LoVo (cell line): ENCODE measurements at regions not wholly inside any gene's neighbourhood (a gene's known extent, or its start where the extent isn't known, plus 50 kb on each side); places are given as distances from the start of the nearest gene placed in this dataset.
"Not testable (repeated sequence)": the region's sequence is repeated elsewhere in the genome, so short reads cannot be mapped to it uniquely, and the experiment has no call there.

Source experiments
- DNase-seq: peaks from one replicate; pipeline ENCODE4 v3.0.0-alpha.2; 2016; ENCODE audit warnings: low spot score

DNA sequence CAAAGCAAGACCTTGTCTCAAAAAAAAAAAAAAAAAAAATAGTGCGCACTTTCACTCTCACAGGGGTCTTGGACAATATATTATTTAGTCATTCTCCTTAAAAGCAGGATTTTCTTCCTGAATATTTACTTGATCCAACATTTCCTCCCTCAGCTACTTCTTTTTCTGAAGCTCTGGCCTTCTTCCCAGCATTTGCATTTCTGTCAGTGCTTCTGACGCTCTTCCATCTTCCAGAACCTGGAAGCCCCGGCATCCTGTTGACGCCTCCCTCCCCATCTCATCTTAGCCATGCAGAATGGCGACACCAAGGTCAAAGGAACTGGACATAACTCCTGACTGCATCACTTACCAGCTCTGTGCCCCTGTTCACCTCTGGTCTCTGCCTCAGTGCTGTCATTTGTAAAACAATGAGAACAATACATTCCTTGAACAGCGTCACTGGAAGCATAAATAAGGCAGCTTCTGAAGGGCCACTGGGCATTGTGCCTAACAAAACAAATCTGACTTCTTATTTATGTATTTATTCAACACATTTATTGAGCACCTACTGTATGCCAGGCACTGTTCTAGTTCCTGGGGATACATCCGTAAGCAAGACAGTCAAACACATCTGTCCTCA, 90.9 kb upstream of the MDM1 start:
- DNase-seq = no peak

DNA sequence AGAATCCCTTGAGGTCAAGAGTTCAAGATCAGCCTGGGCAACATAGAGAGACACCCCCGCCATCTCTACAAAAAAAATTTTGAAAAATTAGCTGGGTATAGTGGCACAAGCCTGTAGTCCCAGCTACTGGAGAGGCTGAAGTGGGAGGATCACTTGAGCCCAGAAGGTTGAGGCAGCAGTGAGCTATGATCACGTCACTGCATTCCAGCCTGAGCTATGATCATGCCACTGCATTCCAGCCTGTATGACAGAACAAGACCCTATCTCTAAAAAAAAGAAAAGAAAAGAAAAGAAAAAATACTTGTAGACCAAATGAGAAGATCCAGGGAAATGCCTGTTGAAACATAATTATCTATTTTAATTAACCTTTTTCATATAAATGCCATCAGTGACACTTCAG, 93.8 kb upstream of the MDM1 start:
- no peak for DNase-seq

DNA sequence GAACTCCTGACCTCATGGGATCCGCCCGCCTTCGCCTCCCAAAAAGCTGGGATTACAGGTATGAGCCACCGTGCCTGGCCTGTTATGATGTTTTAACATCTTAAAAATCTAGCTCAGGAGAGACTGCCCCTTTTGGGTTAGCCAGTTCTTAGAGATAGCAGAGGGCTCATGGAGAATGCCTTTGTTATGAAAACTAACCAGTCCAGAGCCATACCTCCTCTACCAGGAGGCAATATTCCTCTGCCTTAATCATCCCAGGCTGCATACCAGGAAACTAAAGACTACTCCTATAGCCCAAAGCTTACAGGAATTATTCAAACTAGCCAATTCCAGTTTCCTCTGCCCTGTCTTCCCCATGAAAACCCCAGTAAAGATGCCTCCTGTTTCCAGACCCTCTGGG, 96.0 kb upstream of the MDM1 start:
- DNase-seq = no peak

DNA sequence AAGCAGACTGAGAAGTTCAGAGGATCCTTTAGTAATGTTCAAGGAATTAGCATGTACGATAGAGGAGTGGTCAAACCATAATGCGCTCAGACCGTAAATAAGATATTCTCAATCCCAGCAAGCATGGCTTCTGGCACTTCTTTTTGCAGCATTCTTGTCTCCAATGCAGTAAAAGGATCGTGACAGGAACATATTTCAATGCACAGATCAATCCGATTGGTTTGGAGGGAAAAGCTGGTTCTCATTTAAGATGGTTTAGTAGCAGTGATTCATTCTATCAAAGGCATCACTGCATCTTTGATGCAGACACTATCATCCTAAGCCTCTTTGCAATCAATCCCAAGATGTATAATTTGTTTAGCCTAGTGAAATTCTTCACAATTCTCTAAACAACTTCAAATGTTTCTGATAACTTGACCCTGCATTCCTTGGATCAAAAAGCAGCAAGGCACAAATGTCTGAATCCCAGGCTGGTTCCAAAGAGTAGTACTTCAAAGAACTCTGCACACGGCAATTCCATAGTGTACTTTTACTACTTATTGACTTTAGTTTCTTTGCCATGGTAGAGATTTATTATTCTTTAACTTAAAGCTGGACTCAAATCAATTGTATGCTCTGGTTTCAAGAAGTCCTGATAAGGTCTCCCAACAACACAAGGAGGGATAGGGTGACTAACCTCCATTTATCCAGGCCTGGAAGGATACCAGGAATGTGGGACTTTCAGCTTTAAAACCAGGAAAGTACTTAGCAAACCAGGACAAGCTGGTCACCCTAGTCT, 96.8 kb upstream of the MDM1 start:
- DNase-seq = no peak

DNA sequence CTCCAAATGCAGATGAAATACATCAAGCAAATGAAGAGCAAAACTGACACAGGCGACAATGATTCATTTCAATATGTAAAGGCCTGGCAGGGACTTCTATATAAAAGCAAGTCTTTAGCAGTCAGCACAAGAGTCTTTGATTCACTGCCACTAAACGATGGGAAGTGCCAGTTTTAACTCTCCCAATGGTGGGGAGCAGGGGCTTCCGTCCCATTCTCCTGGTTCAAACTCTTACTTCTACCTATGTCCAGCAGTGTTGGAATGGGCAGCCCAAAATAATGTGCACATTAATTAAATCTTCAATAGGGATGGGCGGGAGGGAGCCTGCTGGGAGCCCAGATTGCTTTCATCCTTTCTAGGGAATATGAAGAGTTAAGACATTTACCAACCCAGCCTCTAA, 97.5 kb upstream of the MDM1 start:
- DNase-seq = no peak

DNA sequence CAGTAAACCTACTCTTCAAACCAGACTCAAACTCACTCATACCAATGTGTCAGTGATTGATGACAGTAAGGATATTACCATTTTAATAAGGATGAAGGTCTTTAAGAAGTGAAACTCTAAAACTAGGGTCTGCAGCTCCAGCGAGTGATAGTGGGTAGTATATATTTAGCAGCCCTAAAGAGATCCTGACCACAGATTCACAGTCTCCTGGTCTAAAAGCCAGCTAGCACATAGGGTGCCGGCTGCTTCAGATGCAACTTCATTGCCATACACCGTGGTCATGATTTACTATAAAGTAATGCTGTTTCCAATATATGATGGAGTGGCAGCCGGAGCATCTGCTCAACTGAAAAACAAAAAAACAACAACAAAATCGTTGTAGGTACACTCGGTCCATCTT, 99.6 kb upstream of the MDM1 start:
- DNase-seq = no peak

DNA sequence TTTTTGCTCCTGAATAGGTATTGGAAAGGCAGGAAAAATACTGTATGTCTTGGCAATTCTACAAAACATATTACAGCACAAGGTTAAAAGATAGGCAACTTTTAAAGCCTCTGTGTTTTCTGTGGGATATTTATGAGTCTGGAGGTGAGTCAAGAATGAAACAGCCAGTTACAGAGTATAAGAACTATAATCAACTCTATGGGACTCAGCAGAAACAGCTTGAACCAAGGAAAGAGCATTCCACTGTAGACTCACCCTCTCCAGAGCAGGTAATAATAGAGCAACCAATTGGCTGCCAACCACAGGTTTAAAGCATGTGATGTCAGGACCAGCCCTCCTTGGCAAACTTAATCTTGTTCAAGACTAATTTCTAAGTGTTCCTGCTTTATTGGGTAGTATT, 100.5 kb upstream of the MDM1 start:
- DNase-seq = no peak

DNA sequence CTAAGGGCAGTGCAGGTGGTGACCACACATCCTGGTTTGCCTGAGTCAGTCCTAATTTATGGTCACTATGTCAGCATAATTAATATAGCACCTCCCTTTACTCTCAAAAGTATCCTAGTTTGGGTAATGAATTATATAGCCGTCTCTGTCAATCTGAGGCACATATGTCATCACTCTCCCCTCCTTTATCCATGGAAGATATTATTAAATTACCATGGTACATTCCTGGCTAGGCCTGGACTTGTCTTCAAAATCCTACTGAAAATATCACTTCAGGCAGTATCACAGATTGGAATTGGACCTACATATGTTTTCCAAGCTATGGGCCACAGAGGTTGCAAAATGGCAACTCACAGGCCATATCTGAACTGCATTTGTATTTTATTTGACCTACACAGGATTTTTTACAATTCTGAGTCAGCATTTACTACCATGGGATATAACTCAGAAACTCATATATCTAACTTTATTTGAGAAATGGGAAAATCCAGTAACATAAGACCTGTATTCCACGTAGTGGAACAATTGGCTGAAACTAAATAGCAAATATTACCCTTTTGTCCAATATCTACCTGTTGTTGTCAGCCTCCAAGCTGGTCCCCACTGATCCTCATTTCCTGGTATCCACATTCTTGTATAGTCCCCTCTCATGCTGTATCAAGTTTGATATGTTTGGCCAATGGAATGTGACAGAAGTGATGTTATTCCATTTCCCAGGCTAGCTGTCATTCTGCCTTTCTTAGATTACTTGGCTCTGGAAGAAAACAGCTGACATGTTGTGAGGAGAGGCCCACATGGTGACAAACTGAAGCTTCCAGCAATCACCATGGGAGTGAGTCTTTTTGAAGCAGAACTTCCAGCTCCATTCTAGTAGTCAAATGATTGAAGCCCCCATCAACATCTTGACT, 102.5 kb upstream of the MDM1 start:
- DNase-seq = no peak

DNA sequence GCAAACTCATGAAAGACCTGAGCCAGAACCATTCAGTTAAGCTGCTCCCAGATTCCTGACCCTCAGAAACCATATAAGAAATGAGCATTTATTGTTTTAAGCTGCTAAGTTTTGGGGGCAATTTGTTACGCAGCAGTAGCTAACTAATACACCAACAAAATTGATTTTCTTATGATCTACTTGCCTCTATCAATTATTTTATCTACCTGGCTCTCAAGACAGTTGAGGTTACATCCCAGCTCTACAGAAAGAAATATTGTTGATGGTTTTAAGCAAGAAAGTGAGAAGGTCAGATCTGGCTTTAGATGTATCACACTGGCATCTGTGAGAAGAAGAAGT, 103.1 kb upstream of the MDM1 start:
- DNase-seq = no peak

DNA sequence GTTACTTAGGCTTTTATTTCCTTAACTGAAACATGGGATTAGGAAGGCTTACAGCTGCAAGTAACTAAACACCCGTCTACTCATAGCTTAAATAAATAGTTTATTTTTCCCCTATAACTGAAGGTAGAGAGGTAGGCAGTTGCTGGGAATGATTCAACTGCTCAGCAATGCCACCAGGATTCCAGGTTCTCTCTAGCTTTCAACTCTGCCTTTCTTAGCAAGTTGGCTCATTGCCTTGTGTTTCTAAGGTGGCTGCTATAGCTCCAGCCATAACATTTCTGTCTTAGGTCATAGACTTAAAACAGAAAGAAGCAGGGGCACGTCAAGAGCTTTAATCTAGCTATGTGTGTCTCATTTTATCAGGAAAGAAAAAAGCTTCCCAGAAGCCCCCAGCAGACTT, 103.7 kb upstream of the MDM1 start:
- DNase-seq = no peak

DNA sequence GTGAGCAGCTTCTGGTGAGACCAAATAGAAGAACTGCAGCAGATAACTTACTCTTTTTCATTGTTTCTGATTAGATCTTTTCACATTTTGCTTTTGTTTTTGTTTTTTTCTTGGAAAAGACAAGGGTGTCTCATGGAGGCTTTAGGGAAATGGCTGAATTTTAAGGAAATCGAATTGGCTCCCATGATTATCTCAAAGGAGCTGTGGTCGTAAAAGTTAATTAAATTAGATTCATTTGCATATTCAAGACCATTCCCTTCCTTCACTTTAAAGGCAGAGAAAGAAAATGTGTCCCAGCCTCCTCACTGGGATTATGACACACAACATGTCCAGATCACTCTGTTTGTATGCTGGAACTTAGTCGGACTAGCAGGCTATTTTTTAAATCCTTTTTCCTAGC, 106.4 kb upstream of the MDM1 start:
- DNase-seq = no peak

DNA sequence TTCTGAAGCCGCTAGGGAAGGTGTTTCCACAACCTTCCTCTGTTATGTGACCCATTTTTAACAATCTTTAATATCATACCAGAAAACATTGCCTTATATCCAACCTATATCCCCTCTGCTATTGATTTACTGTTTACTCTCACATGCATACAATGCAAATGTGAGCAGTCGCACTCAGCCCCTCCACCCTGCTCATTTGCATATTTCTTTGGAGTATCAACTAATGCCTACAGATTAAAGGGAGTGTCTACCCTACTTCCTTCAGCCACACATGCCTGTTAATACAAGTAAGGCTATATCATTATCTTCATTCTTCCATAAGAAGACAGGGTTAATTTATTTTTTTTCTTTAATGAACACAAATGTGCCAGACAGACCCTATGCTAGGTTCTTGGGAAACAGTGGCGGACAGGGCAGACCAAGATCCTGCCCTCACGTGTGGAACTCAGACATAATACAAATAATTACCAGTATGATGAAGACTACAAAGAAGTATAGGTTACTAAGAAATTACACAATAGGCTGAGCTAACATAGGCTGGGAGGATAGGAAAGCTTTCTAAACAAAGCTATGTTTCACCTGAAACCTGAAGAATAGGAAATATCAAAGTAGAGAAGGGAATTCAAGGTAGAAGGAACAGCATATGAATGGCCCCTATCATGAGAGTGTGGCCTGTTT, 107.3 kb upstream of the MDM1 start:
- no peak for DNase-seq

DNA sequence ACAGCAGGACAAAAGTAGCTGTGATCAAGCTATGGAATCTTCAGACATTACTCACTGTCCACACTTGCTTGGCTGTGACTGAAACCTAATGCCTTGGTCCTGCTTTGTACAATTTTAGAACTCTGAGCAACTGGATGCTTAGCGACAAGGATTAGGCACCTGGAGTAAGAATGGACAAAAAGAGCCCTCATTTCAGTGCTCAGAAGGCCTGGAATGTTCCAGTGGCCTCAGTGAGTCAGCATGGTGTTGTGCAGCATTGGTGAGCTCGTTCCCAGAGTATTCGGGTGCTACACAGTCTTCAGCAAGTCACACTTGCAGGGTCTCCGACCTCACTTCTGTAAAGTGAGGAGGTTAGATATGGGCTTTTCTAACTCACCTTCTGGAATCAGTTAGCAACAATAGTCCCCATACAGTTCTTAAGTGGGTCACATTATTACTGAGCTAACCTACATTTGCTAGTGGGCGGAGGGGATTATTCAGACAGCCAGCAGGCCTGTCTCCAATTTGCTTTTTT, 108.0 kb upstream of the MDM1 start:
- DNase-seq = no peak

DNA sequence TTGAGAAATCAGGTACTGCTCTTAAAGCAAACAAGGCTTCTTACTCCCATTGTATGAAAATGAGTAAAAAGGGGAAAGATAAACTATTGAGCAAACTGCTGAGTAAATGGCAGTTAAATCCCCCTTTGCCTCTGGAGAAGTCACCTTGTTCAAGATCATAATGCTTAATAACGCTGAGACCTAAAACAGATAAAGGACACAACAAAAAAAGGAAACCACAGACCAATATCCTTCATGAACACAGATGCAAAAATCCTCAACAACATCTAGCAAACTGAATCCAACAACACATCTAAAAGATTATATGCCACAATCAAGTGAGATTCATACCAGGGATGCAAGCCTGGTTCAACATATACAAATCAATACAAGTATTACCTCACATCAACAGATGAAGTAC, 109.0 kb upstream of the MDM1 start:
- DNase-seq = no peak

DNA sequence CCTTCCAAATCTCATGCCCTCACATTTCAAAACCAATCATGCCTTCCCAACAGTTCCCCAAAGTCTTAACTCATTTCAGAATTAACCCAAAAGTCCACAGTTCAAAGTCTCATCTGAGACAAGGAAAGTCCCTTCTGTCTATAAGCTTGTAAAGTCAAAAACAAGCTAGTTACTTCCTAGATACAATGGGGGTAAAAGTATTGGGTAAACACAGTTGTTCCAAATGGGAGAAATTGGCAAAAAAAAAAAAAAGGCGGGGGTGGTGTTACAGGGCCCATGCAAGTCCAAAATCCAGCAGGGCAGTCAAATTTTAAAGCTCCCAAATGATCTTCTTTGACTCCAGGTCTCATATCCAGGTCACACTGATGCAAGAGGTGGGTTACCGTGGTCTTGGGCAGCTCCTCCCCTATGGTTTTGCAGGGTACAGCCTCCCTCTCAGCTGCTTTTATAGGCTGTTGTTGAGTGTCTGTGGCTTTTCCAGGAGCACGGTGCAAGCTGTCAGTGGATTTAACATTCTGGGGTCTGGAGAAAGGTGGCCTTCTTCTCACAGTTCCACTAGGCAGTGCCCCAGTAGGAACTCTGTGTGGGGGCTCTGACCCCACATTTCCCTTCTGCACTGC, 110.3 kb upstream of the MDM1 start:
- DNase-seq = not testable (repeated sequence)

DNA sequence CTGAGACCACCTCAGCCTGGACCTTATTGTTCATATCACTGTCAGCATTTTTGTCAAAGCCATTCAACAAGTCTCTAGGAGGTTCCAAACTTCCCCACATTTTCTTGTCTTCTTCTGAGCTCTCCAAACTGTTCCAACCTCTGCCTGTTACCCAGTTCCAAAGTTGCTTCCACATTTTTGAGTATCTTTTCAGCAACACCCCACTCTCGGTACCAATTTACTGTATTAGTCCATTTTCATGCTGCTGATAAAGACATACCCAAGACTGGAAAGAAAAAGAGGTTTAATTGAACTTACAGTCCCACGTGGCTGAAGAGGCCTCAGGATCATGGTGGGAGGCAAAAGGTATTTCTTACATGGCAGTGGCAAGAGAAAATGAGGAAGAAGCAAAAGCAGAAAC, 111.5 kb upstream of the MDM1 start:
- not testable (repeated sequence) for DNase-seq

DNA sequence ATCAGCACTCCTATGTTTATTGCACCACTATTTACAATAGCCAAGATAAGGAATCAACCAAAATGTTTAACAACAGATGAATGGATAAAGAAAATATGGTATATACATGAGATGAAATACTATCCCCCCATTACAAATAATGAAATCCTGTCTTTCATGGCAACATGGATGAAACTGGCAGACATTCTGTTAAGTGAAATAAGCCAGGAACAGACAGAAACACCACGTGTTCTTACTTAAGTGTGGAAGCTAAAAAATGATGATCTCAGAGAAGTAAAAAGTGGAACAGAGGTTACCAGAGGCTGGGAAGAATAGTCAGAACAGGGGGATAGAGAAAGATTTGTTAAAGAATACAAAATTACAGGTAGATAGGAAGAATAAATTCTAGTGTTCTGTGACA, 113.7 kb upstream of the MDM1 start:
- DNase-seq = no peak

DNA sequence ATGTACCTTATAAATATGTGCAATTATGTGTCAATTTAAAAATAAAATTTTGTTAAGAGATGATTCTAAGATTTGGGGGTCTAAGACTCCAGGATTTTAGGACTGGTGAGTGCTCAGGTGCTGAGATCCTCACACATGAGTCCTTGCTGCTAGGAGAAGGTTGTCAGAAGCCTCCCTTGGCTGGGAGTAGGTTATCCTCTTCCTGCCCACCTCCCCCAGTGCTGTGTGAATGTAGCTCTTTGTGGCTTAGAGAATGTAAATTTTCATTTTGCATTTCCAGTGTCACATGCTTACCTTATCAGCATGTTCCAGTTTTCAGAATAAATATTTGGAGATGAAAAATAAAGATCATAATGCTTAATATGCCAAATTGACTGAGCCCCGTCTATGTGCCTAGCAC, 114.2 kb upstream of the MDM1 start:
- no peak for DNase-seq

DNA sequence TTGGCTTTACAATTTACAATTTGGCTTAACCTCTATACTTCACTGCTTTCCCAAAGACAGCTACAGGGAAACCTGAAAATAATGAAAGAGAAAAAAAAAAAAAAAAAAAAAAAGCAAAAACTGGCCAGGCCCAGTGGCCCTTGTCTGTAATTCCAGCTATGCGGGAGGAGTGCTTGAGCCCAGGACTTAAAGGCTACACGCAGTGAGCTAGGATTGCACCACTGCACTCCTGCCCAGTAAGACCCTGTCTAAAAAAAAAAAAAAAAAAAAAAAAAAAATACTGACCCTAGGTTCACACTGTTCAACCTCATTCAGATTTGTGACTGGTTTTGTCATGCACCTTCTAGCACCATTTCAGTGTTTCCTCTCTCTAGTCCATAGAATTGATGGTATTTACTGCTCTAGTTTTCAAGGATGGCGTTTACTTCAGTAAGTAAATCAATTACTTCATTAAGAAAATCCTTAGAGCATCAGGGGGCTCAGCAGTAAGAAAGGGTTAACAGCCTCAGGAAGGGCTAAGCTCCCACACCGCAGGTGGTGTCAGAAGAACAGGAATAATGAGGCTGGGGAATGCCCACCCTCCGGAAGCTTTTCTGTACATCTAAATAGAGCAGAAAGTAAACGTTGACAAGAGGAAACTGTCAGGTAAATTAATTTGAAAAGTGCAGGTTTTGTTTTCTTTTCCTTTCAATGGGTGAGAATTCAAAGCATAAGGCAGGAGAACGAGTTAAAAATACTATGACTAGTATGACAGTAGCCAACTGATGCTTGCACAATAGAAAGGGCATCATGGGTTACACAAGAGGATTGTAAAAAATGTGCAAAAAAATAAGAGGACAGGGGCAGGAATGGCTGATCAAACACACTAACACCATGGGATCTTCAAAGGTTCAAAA, 115.0 kb upstream of the MDM1 start:
- no peak for DNase-seq

DNA sequence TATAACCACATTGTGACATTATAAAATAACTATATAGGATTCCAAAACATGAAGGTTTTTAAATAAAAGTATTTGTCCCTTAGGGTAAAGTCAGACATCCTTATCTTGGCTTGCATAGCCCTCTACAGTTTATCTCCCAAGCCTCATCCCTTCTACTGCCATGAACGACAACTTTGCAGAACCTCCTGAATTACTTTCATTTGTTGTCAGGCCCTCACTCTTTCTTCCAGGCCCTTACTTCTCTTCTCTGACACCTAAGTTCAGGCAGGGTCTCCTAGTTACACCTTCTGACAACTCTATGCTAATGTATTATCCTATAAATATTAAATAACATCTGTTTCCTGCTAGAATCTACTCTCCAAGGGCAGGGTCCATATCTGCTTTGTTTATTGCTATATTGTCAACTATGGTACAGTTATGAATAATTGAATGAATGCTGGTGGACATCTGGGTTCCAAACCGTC, 115.7 kb upstream of the MDM1 start:
- no peak for DNase-seq

DNA sequence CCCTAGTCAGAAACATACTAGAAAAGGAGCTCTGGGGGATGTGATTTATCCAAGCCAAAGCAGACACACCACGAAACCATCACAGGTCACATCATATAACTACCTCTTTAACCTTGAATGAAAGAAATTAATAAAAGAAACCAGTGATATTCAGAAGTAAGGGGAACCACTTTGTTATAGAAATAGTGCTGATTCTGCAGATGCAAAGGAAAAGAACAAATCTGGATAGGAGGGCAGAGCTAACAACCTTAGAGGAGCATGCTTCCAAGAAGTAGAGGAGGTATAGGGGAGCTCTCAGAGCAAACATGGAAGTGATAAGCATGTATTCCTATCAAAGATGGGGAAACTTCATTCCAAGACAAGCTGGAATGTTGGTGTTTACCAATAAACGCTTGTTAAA, 117.0 kb upstream of the MDM1 start:
- no peak for DNase-seq
